ENCODE measurements at regions not wholly inside any gene's neighbourhood (a gene's known extent, or its start where the extent isn't known, plus 50 kb on each side); places are given as distances from the start of the nearest gene placed in this dataset.
"Not testable (repeated sequence)": the region's sequence is repeated elsewhere in the genome, so short reads cannot be mapped to it uniquely, and the experiment has no call there.

GRCh38 chr15:69855258-69856000 lies 242.3 kb downstream of the TLE3 start:
- DNase-seq = no peak

GRCh38 chr15:69857250-69857649 lies 240.5 kb downstream of the TLE3 start:
- DNase-seq = no peak

- DNase-seq = no peak
Observed at GRCh38 chr15:69857686-69858391, 239.9 kb downstream of the TLE3 start.

GRCh38 chr15:69858456-69858855 lies 239.3 kb downstream of the TLE3 start:
- DNase-seq = no peak

GRCh38 chr15:69859866-69860265 lies 237.9 kb downstream of the TLE3 start:
- no peak for DNase-seq

- no peak for DNase-seq
Observed at GRCh38 chr15:69860321-69860720, 237.4 kb downstream of the TLE3 start.

- DNase-seq = no peak
Observed at GRCh38 chr15:69860921-69861320, 236.8 kb downstream of the TLE3 start.

GRCh38 chr15:69861331-69862171 lies 236.2 kb downstream of the TLE3 start:
- DNase-seq = no peak

GRCh38 chr15:69862540-69862939 lies 235.2 kb downstream of the TLE3 start:
- no peak for DNase-seq

GRCh38 chr15:69863446-69863845 lies 234.3 kb downstream of the TLE3 start:
- no peak for DNase-seq

GRCh38 chr15:69865369-69865768 lies 232.3 kb downstream of the TLE3 start:
- no peak for DNase-seq

- no peak for DNase-seq
Observed at GRCh38 chr15:69868756-69869155, 229.0 kb downstream of the TLE3 start.

GRCh38 chr15:69869291-69869690 lies 228.4 kb downstream of the TLE3 start:
- no peak for DNase-seq

- DNase-seq = no peak
Observed at GRCh38 chr15:69869881-69870505, 227.7 kb downstream of the TLE3 start.

GRCh38 chr15:69871511-69872134 lies 226.1 kb downstream of the TLE3 start:
- no peak for DNase-seq

- DNase-seq = no peak
Observed at GRCh38 chr15:69873807-69874206, 223.9 kb downstream of the TLE3 start.

GRCh38 chr15:69874321-69874720 lies 223.4 kb downstream of the TLE3 start:
- DNase-seq = no peak

- no peak for DNase-seq
Observed at GRCh38 chr15:69876064-69876940, 221.4 kb downstream of the TLE3 start.

- not testable (repeated sequence) for DNase-seq
Observed at GRCh38 chr15:69879963-69880362, 217.8 kb downstream of the TLE3 start.

- DNase-seq = no peak
Observed at GRCh38 chr15:69880571-69881301, 217.0 kb downstream of the TLE3 start.

GRCh38 chr15:69881302-69881670 lies 216.4 kb downstream of the TLE3 start:
- no peak for DNase-seq

Data from stimulated activated CD4-positive, alpha-beta T cell treated with anti-CD3 and anti-CD28 coated beads, Interleukin-12 subunit alpha, Interleukin-12 subunit beta, amount 100 ng/mL, for 4 hours (primary cell).